ENCODE measurements at regions not wholly inside any gene's neighbourhood (a gene's known extent, or its start where the extent isn't known, plus 50 kb on each side); places are given as distances from the start of the nearest gene placed in this dataset.

GRCh38 chr5:2802693-2803365 is 51.4 kb upstream of the IRX2 start:
- TF ChIP-seq CTCF (IDR thresholded peaks at IDR 0.05 in 2 of 3, conservative IDR thresholded peaks at IDR 0.05 in 1 of 3; ENCODE audit: borderline replicate concordance in 1 of 3, insufficient read depth in 1 of 3, low read depth in 2 of 3, low read length in 2 of 3) (no peak), EGR1 (IDR thresholded peaks at IDR 0.05; ENCODE audit: low read depth) (no peak), POLR2AphosphoS5 (IDR thresholded peaks at IDR 0.05; ENCODE audit: low read depth, low read length) (no peak), ATF3 (IDR thresholded peaks at IDR 0.05) (no peak), POLR2A (IDR thresholded peaks at IDR 0.05; ENCODE audit: borderline replicate concordance, extremely low read depth, insufficient read depth, insufficient read length) (no peak), EZH2phosphoT487 (IDR thresholded peaks at IDR 0.05; ENCODE audit: borderline replicate concordance) (no peak), MAX (IDR thresholded peaks at IDR 0.05) (no peak)
